Neural progenitor cell (in vitro differentiated cells): ENCODE measurements at regions not wholly inside any gene's neighbourhood (a gene's known extent, or its start where the extent isn't known, plus 50 kb on each side); places are given as distances from the start of the nearest gene placed in this dataset.

Source experiments
- CTCF ChIP-seq: fragments of 200-600 bp; sonication (generic); IDR thresholded peaks from 2 replicates; pipeline ENCODE4 v1.5.1; 2017; ENCODE audit warnings: antibody characterized with exemption, mild to moderate bottlenecking
- EZH2 ChIP-seq: fragments of 200-600 bp; sonication (generic); IDR thresholded peaks from 2 replicates; pipeline ENCODE4 v1.6.1; 2017; ENCODE audit warnings: antibody characterized with exemption, mild to moderate bottlenecking, moderate library complexity
- EZH2phosphoT487 ChIP-seq: fragments of 200-600 bp; sonication (generic); IDR thresholded peaks from 2 replicates; pipeline ENCODE4 v1.6.1; 2017; ENCODE audit warnings: antibody characterized with exemption

DNA sequence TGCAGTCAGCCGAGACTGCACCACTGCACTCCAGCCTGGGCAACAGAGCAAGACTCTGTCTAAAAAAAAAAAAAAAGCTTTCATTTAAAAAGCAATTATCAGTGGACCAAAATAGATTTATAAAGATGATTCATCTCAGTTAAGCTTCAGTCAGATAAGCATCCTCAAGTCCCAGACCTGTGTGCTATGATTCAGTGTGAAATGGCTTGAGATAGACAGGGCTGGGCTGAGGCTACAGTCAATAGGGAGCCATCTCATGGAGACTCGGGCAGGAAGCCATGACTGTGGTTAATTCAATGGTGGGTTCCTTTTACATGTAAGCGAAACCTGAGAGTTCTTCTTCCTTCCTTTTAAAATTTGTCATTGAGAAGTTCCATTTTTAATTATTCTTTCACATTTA lies 276.0 kb downstream of the TFAP2A start:
- no peak for TF ChIP-seq CTCF
- TF ChIP-seq EZH2phosphoT487 = no peak
- no peak for TF ChIP-seq EZH2
